ENCODE measurements at regions not wholly inside any gene's neighbourhood (a gene's known extent, or its start where the extent isn't known, plus 50 kb on each side); places are given as distances from the start of the nearest gene placed in this dataset.

GRCh38 chr3:94927175-94927574 lies 864.3 kb downstream of the NSUN3 start:
- no peak overlapping the region for H3K4me3 Mint-ChIP-seq
- DNase-seq (no peak), ATAC-seq (no peak)
- H3K36me3 Mint-ChIP-seq (ENCODE audit: low read depth), result no peaks in the 10 kb centered on the region
- no peak overlapping the region for H3K27ac Mint-ChIP-seq
- H3K9me3 Mint-ChIP-seq, result peaks cover under 1% of the 10 kb centered on the region
- no peaks in the 10 kb centered on the region for H3K4me1 Mint-ChIP-seq
- H3K27me3 Mint-ChIP-seq, result no peaks in the 10 kb centered on the region

- Mint-ChIP-seq H3K27me3 (no peaks in the 10 kb centered on the region), H3K4me3 (no peak overlapping the region), H3K27ac (no peak overlapping the region), H3K36me3 (ENCODE audit: low read depth) (no peaks in the 10 kb centered on the region), H3K9me3 (peaks cover 5% of the 10 kb centered on the region), H3K4me1 (no peaks in the 10 kb centered on the region)
- DNase-seq, result no peak
- no peak for ATAC-seq
These were observed 866.1 kb downstream of the NSUN3 start for GRCh38 chr3:94928921-94929320.

DNA sequence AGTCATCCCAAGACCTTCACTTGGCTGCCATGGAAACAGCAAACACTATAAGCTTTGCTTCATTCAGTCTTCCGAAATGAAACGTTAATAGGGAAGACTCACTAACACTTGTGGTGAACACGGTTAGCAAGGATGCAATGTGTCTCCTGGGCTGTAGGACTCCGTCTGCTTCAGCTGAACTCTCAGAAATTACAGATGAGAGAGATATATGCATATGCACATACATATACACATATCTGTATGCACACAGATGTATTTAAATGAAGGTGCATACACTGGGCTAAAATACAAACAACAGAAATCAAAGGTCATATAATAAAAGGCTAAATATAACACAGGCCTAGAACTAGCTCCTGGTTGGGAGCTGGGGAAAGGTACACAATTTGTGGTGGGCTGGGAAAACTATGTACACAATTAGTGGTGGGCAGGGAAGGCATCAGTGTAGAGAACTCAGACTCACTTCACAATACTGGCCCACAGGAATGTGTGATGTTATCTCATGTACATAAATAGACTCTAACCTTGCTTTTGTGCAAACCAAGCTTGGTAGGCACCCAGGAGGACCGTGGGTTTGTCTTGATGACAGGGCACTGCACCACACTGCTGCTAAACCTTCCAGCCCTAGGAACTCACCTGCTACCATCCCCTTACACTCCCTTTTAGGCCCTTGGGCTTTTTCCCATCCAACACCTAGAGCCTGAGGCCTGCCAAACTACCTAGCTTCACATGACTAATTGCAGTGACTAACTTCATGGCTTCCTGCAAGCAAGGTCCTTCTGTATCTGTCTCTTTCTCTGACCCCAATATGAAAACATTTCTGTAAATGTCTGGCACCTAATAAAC lies 873.1 kb downstream of the NSUN3 start:
- ATAC-seq (no peak), DNase-seq (no peak)
- Mint-ChIP-seq H3K27ac (no peak overlapping the region), H3K4me1 (no peaks in the 10 kb centered on the region), H3K36me3 (ENCODE audit: low read depth) (no peaks in the 10 kb centered on the region), H3K27me3 (no peaks in the 10 kb centered on the region), H3K9me3 (peaks cover 25% of the 10 kb centered on the region), H3K4me3 (no peak overlapping the region)

DNA sequence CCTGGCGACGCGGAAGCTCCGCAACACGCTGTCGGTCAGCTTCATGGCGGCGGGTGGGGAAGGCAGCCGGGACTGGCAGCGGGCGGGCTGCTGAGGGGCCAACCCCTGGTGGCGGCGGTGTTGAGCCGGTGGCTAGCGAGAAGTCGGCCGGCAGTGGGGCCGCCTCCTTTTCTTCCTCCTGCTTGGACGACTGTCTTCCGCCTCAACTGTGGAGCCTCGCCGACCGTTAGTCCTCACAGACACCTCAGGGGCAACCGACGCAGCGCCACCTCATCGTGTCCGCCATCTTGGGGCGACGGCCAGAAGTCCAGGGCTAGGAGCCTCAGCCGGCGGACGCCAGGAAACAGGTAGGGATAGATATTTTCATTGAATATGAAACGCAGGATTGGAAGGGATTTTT lies 875.1 kb downstream of the NSUN3 start:
- H3K36me3 Mint-ChIP-seq (ENCODE audit: low read depth), result no peaks in the 10 kb centered on the region
- no peaks in the 10 kb centered on the region for H3K27me3 Mint-ChIP-seq
- no peak overlapping the region for H3K27ac Mint-ChIP-seq
- no peak overlapping the region for H3K4me3 Mint-ChIP-seq
- H3K9me3 Mint-ChIP-seq, result peaks cover 22% of the 10 kb centered on the region
- no peaks in the 10 kb centered on the region for H3K4me1 Mint-ChIP-seq
- ATAC-seq (no peak), DNase-seq (no peak)

GRCh38 chr3:94946683-94947082 lies 883.8 kb downstream of the NSUN3 start:
- Mint-ChIP-seq H3K27me3 (no peaks in the 10 kb centered on the region), H3K4me1 (no peaks in the 10 kb centered on the region), H3K4me3 (no peak overlapping the region), H3K36me3 (ENCODE audit: low read depth) (no peaks in the 10 kb centered on the region), H3K27ac (no peak overlapping the region), H3K9me3 (peaks cover 18% of the 10 kb centered on the region)
- ATAC-seq (no peak), DNase-seq (no peak)

DNA sequence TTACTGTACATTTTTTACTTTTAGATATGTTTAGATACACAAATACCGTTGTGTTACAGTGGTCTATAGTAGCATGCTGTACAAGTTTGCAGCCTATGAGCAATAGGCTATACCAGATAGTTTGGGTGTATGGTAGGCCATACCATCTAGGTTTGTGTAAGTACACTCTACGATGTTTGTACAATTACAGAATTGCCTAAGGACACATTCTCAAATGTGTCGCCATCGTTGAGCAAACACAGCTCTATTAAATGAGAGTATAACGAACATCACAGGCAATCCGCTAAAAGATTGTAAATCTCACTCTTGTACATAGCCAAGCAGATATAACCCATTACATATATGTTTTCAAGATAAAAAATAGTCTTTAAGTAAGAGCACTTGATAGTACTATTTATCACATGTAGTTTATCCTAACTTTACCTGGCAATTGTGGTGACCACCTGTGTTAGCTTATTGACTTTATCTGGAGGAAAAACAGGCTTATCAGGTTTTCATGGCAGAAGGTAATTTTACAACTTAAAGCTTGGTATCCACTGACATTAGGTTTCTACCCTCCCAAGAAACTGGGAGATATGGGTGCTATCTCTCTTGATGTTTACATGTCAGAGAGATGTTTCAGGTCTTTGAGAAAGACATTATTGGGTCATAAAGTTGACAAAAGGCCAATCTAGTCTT lies 898.7 kb downstream of the NSUN3 start:
- Mint-ChIP-seq H3K4me3 (no peak overlapping the region), H3K27me3 (no peaks in the 10 kb centered on the region), H3K9me3 (peaks cover 8% of the 10 kb centered on the region), H3K4me1 (no peaks in the 10 kb centered on the region), H3K36me3 (ENCODE audit: low read depth) (no peaks in the 10 kb centered on the region), H3K27ac (no peak overlapping the region)
- ATAC-seq (no peak), DNase-seq (no peak)

- H3K4me1 Mint-ChIP-seq, result no peaks in the 10 kb centered on the region
- H3K9me3 Mint-ChIP-seq, result peaks cover 9% of the 10 kb centered on the region
These were observed 903.1 kb downstream of the NSUN3 start for GRCh38 chr3:94965867-94966475.

DNA sequence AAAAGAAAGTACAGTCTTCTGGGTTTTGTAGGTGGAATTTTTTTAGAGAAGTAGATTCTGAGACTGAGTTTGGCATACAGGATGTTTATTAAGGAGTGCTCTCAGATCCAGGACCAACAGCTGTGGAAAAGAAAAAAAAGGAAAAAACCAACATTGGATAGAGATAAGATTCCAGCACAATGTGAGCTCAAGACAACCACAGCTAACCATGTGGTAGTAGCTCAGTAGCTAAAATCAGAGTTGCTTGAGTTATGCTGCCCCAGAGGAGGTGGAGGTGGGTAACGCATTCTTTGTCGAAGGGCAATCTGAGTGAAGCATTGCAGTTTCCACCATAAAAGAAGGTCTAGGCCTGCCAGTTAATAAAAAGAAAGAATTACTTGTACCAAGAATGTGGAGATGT lies 904.3 kb downstream of the NSUN3 start:
- H3K9me3 Mint-ChIP-seq, result peaks cover 9% of the 10 kb centered on the region
- no peak for DNase-seq
- no peaks in the 10 kb centered on the region for H3K36me3 Mint-ChIP-seq (ENCODE audit: low read depth)
- H3K27me3 Mint-ChIP-seq, result no peaks in the 10 kb centered on the region
- no peak overlapping the region for H3K4me3 Mint-ChIP-seq
- H3K27ac Mint-ChIP-seq, result no peak overlapping the region
- ATAC-seq, result no peak
- no peaks in the 10 kb centered on the region for H3K4me1 Mint-ChIP-seq

More at GRCh38 chr3:94965867-94966475, 903.1 kb downstream of the NSUN3 start:
- Mint-ChIP-seq H3K27ac (no peak overlapping the region), H3K4me3 (no peak overlapping the region), H3K27me3 (no peaks in the 10 kb centered on the region), H3K36me3 (ENCODE audit: low read depth) (no peaks in the 10 kb centered on the region)
- DNase-seq (no peak), ATAC-seq (no peak)

GRCh38 chr3:94968519-94968918 lies 905.7 kb downstream of the NSUN3 start:
- ATAC-seq (no peak), DNase-seq (no peak)
- H3K27me3 Mint-ChIP-seq, result no peaks in the 10 kb centered on the region
- no peaks in the 10 kb centered on the region for H3K36me3 Mint-ChIP-seq (ENCODE audit: low read depth)
- no peak overlapping the region for H3K27ac Mint-ChIP-seq
- no peak overlapping the region for H3K4me3 Mint-ChIP-seq
- H3K9me3 Mint-ChIP-seq, result peaks cover 9% of the 10 kb centered on the region
- H3K4me1 Mint-ChIP-seq, result no peaks in the 10 kb centered on the region

DNA sequence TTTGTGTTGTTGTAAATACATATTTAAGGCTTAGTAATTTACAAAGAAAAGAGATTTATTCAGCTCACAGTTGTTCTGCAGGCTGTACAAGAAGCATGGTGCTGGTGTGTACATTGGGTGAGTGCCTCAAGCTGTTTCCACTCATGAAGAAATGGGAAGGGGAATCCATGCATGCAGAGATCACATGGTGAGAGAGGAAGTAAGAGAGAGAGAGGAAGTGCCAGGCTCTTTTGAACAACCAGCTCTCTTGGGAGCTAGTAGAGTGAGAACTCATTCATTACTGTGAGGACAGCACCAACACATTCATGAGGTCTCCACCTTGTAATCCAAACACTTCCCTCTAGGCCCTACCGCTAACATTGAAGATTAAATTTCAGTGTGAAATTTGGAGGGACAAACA lies 909.2 kb downstream of the NSUN3 start:
- no peaks in the 10 kb centered on the region for H3K4me1 Mint-ChIP-seq
- no peaks in the 10 kb centered on the region for H3K36me3 Mint-ChIP-seq (ENCODE audit: low read depth)
- DNase-seq (no peak), ATAC-seq (no peak)
- no peak overlapping the region for H3K27ac Mint-ChIP-seq
- H3K9me3 Mint-ChIP-seq, result peaks cover 13% of the 10 kb centered on the region
- no peak overlapping the region for H3K4me3 Mint-ChIP-seq
- no peaks in the 10 kb centered on the region for H3K27me3 Mint-ChIP-seq

- no peak overlapping the region for H3K4me3 Mint-ChIP-seq
- H3K27ac Mint-ChIP-seq, result no peak overlapping the region
- peaks cover 17% of the 10 kb centered on the region for H3K9me3 Mint-ChIP-seq
- no peaks in the 10 kb centered on the region for H3K27me3 Mint-ChIP-seq
- H3K36me3 Mint-ChIP-seq (ENCODE audit: low read depth), result no peaks in the 10 kb centered on the region
- ATAC-seq, result no peak
- H3K4me1 Mint-ChIP-seq, result no peaks in the 10 kb centered on the region
- DNase-seq, result no peak
These were observed 915.2 kb downstream of the NSUN3 start for GRCh38 chr3:94978084-94978483.

DNA sequence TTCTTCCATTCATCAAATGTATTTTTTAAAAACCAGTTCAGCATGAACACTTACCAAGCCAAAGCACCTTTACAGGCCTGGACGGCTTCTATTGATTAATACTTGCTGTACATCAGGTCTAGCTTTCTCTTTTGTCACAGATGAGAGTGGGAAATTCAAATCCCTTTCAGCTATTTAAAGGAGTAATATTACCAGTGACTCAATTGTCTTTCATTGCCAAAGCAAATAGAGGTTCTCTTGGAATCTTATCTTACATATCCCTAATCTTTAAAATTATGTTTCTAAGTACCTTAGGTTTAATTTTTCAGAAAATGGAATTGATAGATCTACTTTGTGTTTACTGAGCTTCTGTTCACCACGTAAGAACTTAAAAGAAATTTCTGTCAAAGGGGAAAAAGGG lies 922.9 kb downstream of the NSUN3 start:
- no peak overlapping the region for H3K4me3 Mint-ChIP-seq
- H3K36me3 Mint-ChIP-seq (ENCODE audit: low read depth), result no peaks in the 10 kb centered on the region
- H3K4me1 Mint-ChIP-seq, result no peaks in the 10 kb centered on the region
- DNase-seq (no peak), ATAC-seq (no peak)
- no peaks in the 10 kb centered on the region for H3K27me3 Mint-ChIP-seq
- H3K9me3 Mint-ChIP-seq, result peaks cover 15% of the 10 kb centered on the region
- no peak overlapping the region for H3K27ac Mint-ChIP-seq

- no peaks in the 10 kb centered on the region for H3K36me3 Mint-ChIP-seq (ENCODE audit: low read depth)
- peaks cover 10% of the 10 kb centered on the region for H3K9me3 Mint-ChIP-seq
- H3K27ac Mint-ChIP-seq, result no peak overlapping the region
- H3K27me3 Mint-ChIP-seq, result no peaks in the 10 kb centered on the region
- DNase-seq, result no peak
- ATAC-seq, result no peak
- no peak overlapping the region for H3K4me3 Mint-ChIP-seq
- no peaks in the 10 kb centered on the region for H3K4me1 Mint-ChIP-seq
These were observed 928.3 kb downstream of the NSUN3 start for GRCh38 chr3:94990952-94991705.

DNA sequence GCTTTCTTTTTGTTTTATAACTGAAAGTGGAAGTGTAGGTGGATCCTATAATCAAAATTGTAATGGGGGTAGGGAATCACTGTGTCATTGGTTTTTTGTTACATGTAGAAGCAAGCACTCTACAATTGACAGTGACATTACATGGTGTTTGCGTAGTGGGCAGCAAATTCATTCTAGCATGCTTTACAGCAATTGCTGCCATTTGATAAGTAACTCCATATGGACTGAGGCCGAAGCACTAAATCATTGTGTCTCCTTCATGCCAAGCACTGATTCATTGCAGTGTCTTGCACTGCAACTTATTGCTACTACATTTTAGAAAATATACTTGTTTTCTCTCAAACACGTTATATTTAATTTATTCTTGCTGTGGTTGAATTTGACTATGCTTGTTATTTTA lies 933.9 kb downstream of the NSUN3 start:
- ATAC-seq, result no peak
- H3K36me3 Mint-ChIP-seq (ENCODE audit: low read depth), result no peaks in the 10 kb centered on the region
- no peak overlapping the region for H3K4me3 Mint-ChIP-seq
- H3K9me3 Mint-ChIP-seq, result peaks cover 4% of the 10 kb centered on the region
- no peaks in the 10 kb centered on the region for H3K4me1 Mint-ChIP-seq
- H3K27me3 Mint-ChIP-seq, result no peaks in the 10 kb centered on the region
- DNase-seq, result no peak
- H3K27ac Mint-ChIP-seq, result no peak overlapping the region
